OCI-LY1 (cell line): ENCODE measurements at regions not wholly inside any gene's neighbourhood (a gene's known extent, or its start where the extent isn't known, plus 50 kb on each side); places are given as distances from the start of the nearest gene placed in this dataset.

Experiments used
- EZH2 ChIP-seq: fragments of 200-600 bp; sonication (generic), shearing (Covaris generic); IDR thresholded peaks from 2 replicates; pipeline ENCODE4 v1.8.0; 2017; ENCODE audit warnings: borderline replicate concordance, mixed run types, mild to moderate bottlenecking, antibody characterized with exemption, low read length, moderate library complexity, mixed read lengths
- TF ChIP-seq, protein P1 (sequence below): fragments of 200-600 bp; sonication (generic), shearing (Covaris generic); IDR thresholded peaks from 2 replicates; pipeline ENCODE4 v1.5.1; 2017; ENCODE audit warnings: mild to moderate bottlenecking, antibody characterized with exemption, low read length, moderate library complexity, mixed read lengths

DNA sequence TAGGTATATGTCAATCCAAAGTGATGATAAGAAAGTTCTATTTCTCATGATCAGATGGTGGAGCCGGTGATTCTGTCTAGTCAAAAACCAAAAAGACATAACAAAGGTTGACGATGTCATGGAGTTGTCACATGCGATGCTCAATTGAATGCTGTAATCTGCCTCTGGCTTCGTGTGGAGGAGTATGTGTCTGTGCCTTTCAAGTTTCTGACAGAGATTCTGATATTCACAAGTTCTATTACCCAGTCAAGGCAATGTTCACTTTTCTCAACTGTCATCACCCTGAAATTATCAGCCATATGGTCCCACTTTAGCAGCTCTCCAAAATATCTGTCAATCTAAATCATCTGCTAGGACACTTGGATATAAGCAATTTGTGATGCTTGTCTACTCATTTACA, 367.6 kb upstream of the PRR20A start:
- TF ChIP-seq, protein P1, sequence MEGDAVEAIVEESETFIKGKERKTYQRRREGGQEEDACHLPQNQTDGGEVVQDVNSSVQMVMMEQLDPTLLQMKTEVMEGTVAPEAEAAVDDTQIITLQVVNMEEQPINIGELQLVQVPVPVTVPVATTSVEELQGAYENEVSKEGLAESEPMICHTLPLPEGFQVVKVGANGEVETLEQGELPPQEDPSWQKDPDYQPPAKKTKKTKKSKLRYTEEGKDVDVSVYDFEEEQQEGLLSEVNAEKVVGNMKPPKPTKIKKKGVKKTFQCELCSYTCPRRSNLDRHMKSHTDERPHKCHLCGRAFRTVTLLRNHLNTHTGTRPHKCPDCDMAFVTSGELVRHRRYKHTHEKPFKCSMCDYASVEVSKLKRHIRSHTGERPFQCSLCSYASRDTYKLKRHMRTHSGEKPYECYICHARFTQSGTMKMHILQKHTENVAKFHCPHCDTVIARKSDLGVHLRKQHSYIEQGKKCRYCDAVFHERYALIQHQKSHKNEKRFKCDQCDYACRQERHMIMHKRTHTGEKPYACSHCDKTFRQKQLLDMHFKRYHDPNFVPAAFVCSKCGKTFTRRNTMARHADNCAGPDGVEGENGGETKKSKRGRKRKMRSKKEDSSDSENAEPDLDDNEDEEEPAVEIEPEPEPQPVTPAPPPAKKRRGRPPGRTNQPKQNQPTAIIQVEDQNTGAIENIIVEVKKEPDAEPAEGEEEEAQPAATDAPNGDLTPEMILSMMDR = no peak
- TF ChIP-seq EZH2 = no peak
